ENCODE measurements at regions not wholly inside any gene's neighbourhood (a gene's known extent, or its start where the extent isn't known, plus 50 kb on each side); places are given as distances from the start of the nearest gene placed in this dataset.
A peak's percentile ranks its signal among the peaks of the same experiment; 100 is the strongest.

DNA sequence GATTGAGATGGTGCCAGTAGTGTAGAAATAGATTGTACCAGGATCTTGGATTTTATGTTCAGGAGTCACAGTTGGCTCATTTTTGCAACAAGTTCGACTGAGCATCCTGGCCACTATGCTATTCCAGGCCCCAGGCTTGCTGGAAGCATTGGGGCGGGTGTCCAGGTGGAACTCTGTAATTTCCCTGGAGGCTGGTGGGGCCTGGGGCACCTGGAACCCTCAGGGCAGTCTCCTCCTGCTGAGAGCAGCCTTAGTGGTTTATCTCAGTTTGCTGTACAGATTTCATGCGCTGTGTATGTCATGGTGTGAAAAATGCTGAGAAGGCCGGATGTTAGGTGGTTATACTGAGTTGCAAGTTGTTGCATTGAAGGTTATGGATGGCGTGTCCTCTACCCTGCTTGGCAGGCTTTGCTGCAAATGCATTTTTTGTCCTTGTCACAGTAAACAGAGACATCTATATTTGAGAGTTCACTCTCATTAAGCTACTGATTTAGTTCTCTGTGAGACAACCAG lies 135.1 kb upstream of the MYLIP start:
- DNase-seq, result no peak

GRCh38 chr6:15990179-15990578 lies 138.7 kb upstream of the MYLIP start:
- no peak for DNase-seq

GRCh38 chr6:15989397-15989796 lies 139.5 kb upstream of the MYLIP start:
- no peak for DNase-seq

DNA sequence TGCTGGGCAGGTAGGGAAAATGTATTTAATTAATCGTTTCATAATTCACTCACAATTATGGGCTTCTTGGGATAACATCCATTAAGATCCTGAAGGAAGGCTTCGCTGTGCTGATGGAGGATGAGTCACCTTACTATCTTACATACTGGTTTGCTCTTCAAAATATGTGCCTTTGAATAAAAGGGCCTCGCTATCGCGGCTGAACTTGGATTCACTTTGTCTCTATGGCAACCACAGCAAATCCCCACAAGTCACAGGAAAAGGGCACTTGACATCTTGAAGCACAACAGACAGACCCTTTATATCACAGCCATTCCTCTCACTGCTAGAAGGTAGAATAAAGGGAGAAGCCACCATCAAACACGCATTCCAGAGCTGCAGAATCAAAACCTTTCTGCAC lies 141.3 kb upstream of the MYLIP start:
- no peak for DNase-seq

- no peak for DNase-seq
These were observed 142.8 kb upstream of the MYLIP start for GRCh38 chr6:15986027-15986629.

DNA sequence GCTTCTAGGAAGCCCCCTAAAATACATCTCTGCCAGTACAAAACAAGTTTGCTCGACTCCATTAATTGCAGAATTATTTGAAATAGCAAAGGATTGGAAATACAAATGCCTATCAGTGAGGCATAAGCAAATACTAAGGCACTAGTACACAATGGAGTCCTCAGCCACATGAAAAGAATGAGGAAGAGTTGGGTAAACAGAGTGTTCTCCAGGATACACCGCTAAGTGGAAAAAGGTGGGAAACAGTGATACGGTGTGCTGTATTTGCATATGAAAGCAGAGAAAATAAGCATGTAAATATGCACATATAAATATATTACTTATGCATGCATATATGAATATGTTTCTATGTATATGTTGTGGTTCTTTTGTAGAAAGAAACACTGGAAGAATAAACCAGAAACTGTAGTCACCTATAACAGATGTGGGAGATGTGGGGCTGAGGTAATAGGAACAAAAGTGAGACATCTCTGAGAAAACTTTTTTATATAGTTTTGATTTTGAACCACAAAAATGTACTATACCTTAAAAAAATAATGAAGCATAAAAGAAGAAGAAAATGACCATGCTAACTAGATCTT lies 143.4 kb upstream of the MYLIP start:
- DNase-seq, result no peak

DNA sequence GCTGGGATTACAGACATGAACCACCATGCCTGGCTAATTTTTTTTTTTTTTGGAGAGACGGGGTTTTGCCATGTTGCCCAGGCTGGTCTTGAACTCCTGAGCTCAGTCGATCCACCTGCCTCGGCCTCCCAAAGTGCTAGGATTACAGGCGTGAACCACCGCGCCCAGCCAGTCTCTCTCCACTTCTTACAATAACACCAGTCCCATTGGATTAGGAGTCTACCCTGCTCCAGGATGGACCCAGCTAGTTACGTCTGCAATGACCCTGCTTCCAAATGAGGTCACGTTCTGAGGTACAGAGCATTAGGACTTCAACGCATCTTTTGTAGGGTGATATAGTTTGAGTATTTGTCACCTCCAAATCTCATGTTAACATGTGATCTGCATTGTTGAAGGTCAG lies 146.9 kb upstream of the MYLIP start:
- no peak for DNase-seq

DNA sequence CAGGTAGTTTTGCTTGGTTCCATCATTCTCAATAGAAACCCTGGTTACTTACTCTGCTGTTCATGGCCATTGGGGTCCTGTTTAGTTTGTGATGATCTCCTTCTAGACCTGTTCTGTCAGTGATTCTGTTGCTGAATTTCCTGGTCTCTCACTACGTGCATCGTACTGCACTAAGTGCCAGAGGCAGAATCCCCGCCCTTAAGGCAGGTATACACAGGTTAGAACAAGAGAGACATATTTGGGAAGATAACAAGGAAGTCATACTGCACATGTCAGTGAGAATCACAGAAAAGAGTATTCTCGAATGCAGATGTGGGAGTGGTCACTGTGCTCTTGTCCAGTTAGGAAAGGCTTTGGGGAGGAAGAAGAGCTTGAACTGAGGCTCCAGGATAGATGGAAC lies 148.1 kb upstream of the MYLIP start:
- DNase-seq, result no peak

GRCh38 chr6:15978426-15978825 lies 150.5 kb upstream of the MYLIP start:
- DNase-seq, result no peak

- DNase-seq, result no peak
These were observed 151.8 kb upstream of the MYLIP start for GRCh38 chr6:15977050-15977449.

GRCh38 chr6:15974817-15975216 lies 154.1 kb upstream of the MYLIP start:
- DNase-seq, result no peak

DNA sequence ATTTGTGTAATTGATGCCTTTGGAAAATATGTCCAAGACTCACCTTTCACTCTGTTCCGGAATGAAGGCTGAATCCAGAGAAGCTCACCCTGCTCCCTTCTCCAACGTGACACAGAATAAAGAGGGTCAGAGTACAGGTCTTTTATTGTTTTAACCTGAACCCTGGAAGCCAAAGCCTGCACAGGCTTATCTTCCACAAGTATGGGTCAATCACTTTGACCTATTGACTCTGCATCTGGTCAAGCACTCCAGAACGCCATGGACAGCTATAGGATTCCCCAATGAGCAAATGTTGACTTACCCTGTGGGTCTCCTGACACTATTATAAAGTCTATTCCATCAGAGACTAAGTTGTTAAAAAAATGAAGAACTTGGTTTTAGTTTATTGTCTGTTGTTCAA lies 158.4 kb upstream of the MYLIP start:
- no peak for DNase-seq

DNA sequence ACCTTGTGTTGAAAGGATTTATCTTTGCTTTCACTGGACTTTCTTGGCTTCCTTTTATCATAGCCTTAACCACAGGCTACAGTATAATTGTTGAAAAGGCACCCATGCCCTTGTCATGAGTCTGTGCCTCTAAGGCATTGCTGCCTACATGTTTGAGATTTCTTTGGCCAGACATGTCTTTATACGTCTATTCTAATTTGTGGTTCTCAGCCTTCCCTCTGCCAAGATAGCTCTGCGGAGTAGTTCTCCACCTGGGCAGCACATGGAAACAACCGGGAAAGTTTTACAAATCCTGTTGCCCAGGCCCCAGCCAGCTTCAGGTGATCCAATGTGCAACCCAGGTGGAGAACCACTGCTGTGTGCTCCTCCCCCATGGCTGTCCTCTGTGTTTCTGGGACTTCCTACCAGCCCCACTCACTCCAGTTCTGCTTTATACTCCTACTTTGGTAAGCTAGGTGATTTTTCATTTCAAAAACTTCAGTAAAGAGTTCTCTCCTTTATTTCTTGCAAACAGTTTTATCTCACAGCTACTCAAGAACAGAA lies 159.6 kb upstream of the MYLIP start:
- no peak for DNase-seq

DNA sequence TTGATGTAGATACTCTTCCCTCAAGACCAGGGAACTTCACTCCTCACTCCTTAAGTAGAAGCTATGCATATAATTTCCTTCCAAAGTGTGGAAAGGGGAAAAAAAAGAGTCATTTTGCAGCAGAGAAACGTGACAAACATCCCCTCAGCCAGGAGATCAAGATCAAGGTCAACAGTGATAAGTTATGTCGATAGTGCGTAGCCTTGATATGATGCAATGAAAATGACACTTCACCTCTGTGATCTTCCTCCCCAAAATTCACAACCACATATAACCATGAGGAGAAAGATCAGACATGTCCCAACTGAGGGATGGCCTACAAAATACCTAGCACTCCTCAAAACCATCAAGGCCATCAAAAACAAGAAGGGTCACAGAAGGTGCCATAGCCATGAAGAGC lies 160.4 kb upstream of the MYLIP start:
- DNase-seq, result no peak

DNA sequence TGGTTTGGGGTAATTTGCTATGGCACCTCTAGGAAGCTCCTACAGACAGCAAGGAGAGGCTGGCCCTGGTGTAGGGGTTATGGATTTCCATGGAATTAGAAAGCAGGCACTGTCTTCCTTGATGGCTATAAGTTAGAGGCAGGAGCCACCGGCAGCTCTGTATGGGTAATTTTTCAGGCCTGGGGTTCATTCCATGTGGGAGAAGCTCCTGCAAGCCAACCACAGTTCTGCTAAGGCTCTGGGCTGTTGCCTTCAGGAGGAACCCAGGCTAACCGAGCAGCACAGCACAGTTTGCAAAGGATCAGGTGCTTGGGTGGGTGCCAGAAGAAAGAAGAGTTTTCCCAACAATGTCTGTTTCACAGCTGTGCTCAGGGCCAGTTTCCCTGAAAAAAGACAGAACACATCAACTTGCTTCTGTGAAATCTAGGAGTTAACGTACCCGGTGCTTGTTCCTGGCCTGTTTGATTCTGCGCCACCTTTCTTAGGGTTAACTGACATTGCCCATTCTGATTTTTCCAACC lies 162.8 kb upstream of the MYLIP start:
- no peak for DNase-seq

- DNase-seq, result peak; percentile 85
These were observed 166.5 kb upstream of the MYLIP start for GRCh38 chr6:15962449-15962764.

- peak; percentile 28 for DNase-seq
These were observed 167.0 kb upstream of the MYLIP start for GRCh38 chr6:15961635-15962448.

GRCh38 chr6:15960740-15961634 lies 167.9 kb upstream of the MYLIP start:
- peak; percentile 11 for DNase-seq

GRCh38 chr6:15957655-15958169 lies 171.2 kb upstream of the MYLIP start:
- no peak for DNase-seq

DNA sequence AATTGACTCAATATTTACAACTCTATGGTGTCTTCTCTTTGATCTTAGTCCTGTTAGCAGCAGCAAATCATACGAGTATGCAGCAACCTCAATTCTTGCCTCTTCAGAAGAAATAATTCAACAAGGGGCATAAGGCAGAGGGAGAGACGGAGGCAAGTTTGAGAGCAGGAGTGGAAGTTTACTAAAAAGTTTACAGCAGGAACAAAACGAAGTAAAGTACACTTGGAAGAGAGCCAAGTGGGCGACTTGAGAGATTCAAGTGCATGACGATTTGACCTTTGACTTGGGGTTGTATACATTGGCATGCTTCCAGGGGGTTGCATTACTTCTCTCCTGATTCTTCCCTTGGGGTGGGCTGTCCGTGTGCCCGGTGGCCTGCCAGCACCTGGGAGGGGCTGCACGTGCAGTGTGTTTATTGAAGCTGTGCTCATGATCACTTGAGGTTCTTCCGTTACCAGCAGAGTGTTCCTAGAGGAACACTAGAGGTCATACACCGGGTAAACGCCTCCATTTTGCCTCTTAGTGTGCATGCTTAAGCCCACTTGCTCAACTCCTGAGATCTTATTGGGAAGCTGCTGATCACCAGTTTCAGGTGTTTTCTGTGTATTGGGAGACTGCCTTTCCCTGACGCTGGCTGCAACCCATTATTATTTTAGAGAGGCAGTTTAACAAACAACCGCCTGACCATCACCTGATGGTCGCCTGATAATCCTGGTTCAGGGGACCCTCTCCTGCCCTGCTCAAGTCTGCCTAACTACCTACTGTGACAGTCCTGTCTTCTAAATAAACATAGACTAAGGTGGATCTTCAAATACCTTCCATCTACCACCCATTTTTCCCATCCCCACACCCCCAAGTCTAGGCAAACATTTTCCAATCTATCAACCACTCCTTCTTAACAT lies 172.4 kb upstream of the MYLIP start:
- no peak for DNase-seq

DNA sequence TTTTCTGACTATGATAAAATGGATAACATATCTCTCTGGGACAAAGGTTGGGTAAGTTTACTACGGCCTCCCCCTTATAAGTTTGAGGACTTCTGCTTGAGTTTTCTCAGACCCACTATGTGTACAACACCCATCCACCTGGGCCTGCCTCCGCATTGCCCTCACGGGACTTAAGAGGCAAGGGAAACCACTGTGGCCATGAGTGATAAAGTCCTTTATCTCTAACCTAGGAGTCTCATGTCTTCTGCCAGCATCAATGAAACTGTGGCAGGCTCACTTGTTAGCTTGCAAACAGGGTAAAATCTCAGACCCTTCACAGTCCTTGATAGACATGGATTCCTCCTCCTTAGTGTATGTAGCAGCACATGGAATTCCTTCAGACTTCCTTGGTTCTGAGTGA lies 173.4 kb upstream of the MYLIP start:
- DNase-seq, result no peak

Measured in activated CD4-positive, alpha-beta T cell treated with anti-CD3 and anti-CD28 coated beads, Interleukin-10, Interleukin-2, amounts not matched to agents 100 ng/mL and 50 ng/mL, durations not matched to agents 16 hours and 8 hours (primary cell).